H9 (cell line): ENCODE measurements at regions not wholly inside any gene's neighbourhood (a gene's known extent, or its start where the extent isn't known, plus 50 kb on each side); places are given as distances from the start of the nearest gene placed in this dataset.

ENCODE experiments used
- DNase-seq: peaks from one replicate; pipeline ENCODE4 v3.0.0-alpha.2; 2017
- H2AFZ ChIP-seq: one replicate; pipeline ENCODE4 v1.6.1; 2013; ENCODE audit warnings: mild to moderate bottlenecking, low read length, control low read depth, moderate library complexity
- H2AK5ac ChIP-seq: 2 replicates; pipeline ENCODE4 v1.6.1; 2013; ENCODE audit warnings: low read length, control low read depth, mixed read lengths; ENCODE audit not compliant: insufficient read length
- H2BK120ac ChIP-seq: one replicate; pipeline ENCODE4 v1.6.1; 2013; ENCODE audit warnings: low read depth, mild to moderate bottlenecking, low read length, control low read depth, inconsistent platforms; ENCODE audit not compliant: poor library complexity, severe bottlenecking
- H2BK12ac ChIP-seq: 2 replicates; pipeline ENCODE4 v1.6.1; 2013; ENCODE audit warnings: low read length, control low read depth, mixed read lengths, low read depth; ENCODE audit not compliant: insufficient read length
- H2BK15ac ChIP-seq: 2 replicates; pipeline ENCODE4 v1.6.1; 2013; ENCODE audit warnings: low read depth, low read length, control low read depth
- H2BK20ac ChIP-seq: one replicate; pipeline ENCODE4 v1.6.1; 2013; ENCODE audit warnings: low read depth, mild to moderate bottlenecking, low read length, control low read depth, inconsistent platforms; ENCODE audit not compliant: poor library complexity, severe bottlenecking
- H2BK5ac ChIP-seq: 2 replicates; pipeline ENCODE4 v1.6.1; 2013; ENCODE audit warnings: low read length, control low read depth, mixed read lengths; ENCODE audit not compliant: insufficient read length
- H3K14ac ChIP-seq: 2 replicates; pipeline ENCODE4 v1.6.1; 2013; ENCODE audit warnings: low read length, control low read depth; ENCODE audit not compliant: insufficient read depth
- H3K18ac ChIP-seq: 2 replicates; pipeline ENCODE4 v1.6.1; 2013; ENCODE audit warnings: low read depth, mild to moderate bottlenecking, mixed read lengths, low read length, control low read depth; ENCODE audit not compliant: insufficient read length
- H3K23ac ChIP-seq: 2 replicates; pipeline ENCODE4 v1.6.1; 2013; ENCODE audit warnings: low read length, control low read depth, mixed read lengths, low read depth; ENCODE audit not compliant: insufficient read length
- H3K23me2 ChIP-seq: 2 replicates; pipeline ENCODE4 v1.6.1; 2013; ENCODE audit warnings: low read depth, mild to moderate bottlenecking, mixed read lengths, low read length, control low read depth; ENCODE audit not compliant: insufficient read length, poor library complexity, severe bottlenecking
- H3K27ac ChIP-seq: 2 replicates; pipeline ENCODE4 v1.5.1; 2013; ENCODE audit warnings: low read length, control low read depth, mixed read lengths, low read depth; ENCODE audit not compliant: insufficient read length
- H3K27me3 ChIP-seq: 2 replicates; pipeline ENCODE4 v1.6.1; 2013; ENCODE audit warnings: low read length, control low read depth, inconsistent platforms; ENCODE audit not compliant: insufficient read depth
- H3K4ac ChIP-seq: 2 replicates; pipeline ENCODE4 v1.6.1; 2013; ENCODE audit warnings: low read depth, mild to moderate bottlenecking, control low read depth, inconsistent platforms, low read length, moderate library complexity
- H3K4me1 ChIP-seq: 2 replicates; pipeline ENCODE4 v1.6.1; 2013; ENCODE audit warnings: low read length, control low read depth, inconsistent platforms; ENCODE audit not compliant: insufficient read depth
- H3K4me2 ChIP-seq: 2 replicates; pipeline ENCODE4 v1.6.1; 2013; ENCODE audit warnings: low read length, control low read depth, mixed read lengths; ENCODE audit not compliant: insufficient read length, insufficient read depth
- H3K56ac ChIP-seq: 2 replicates; pipeline ENCODE4 v1.6.1; 2013; ENCODE audit warnings: low read depth, mild to moderate bottlenecking, mixed read lengths, low read length, control low read depth; ENCODE audit not compliant: insufficient read length
- H3K79me1 ChIP-seq: 2 replicates; pipeline ENCODE4 v1.6.1; 2013; ENCODE audit warnings: low read depth, mild to moderate bottlenecking, moderate library complexity, low read length, control low read depth, inconsistent platforms; ENCODE audit not compliant: insufficient read depth, poor library complexity, severe bottlenecking
- H3K79me2 ChIP-seq: 2 replicates; pipeline ENCODE4 v1.6.1; 2013; ENCODE audit warnings: low read length, control low read depth, inconsistent platforms; ENCODE audit not compliant: insufficient read depth
- H3K9ac ChIP-seq: 2 replicates; pipeline ENCODE4 v1.6.1; 2013; ENCODE audit warnings: low read length, control low read depth, mixed read lengths; ENCODE audit not compliant: insufficient read length; ENCODE audit errors: extremely low read depth
- H3K9me3 ChIP-seq: one replicate; pipeline ENCODE4 v1.6.1; 2013; ENCODE audit warnings: low read depth, low read length, inconsistent platforms; ENCODE audit not compliant: control insufficient read depth
- H3T11ph ChIP-seq: one replicate; pipeline ENCODE4 v1.6.1; 2013; ENCODE audit warnings: mild to moderate bottlenecking, low read length, control low read depth, inconsistent platforms
- H4K20me1 ChIP-seq: one replicate; pipeline ENCODE4 v1.6.1; 2013; ENCODE audit not compliant: control insufficient read depth, insufficient read length, insufficient read depth
- H4K5ac ChIP-seq: 2 replicates; pipeline ENCODE4 v1.6.1; 2013; ENCODE audit warnings: low read depth, mild to moderate bottlenecking, mixed read lengths, low read length, control low read depth; ENCODE audit not compliant: insufficient read length
- H4K8ac ChIP-seq: replicated peaks from 2 replicates; pipeline ENCODE4 v1.6.1; 2013; ENCODE audit warnings: low read length, control low read depth, mixed read lengths, low read depth; ENCODE audit not compliant: insufficient read length
- H4K91ac ChIP-seq: 2 replicates; pipeline ENCODE4 v1.6.1; 2013; ENCODE audit warnings: low read depth, mild to moderate bottlenecking, moderate library complexity, mixed read lengths, low read length, control low read depth; ENCODE audit not compliant: insufficient read length
- H3K27ac Mint-ChIP-seq, 3 experiments: 2 replicates in 2 of 3; 3 replicates in 1 of 3; pipeline ENCODE4 v1.8.0; 2020 to 2021; ENCODE audit warnings: mixed read lengths in 3 of 3, mild to moderate bottlenecking in 1 of 3, moderate library complexity in 1 of 3
- H3K27me3 Mint-ChIP-seq: 2 replicates; pipeline ENCODE4 v1.8.0; 2021; ENCODE audit warnings: low read depth, mild to moderate bottlenecking, moderate library complexity, mixed read lengths
- H3K36me3 Mint-ChIP-seq, 3 experiments: 2 replicates in 2 of 3; 3 replicates in 1 of 3; pipeline ENCODE4 v1.8.0; 2020 to 2021; ENCODE audit warnings: low read depth in 3 of 3, mixed read lengths in 3 of 3; ENCODE audit not compliant: insufficient read depth in 1 of 3
- H3K4me1 Mint-ChIP-seq, 2 experiments: 2 replicates each; pipeline ENCODE4 v1.8.0; 2020; ENCODE audit warnings: mixed read lengths in 2 of 2
- H3K4me3 Mint-ChIP-seq, 2 experiments: 2 replicates in 1 of 2; 3 replicates in 1 of 2; pipeline ENCODE4 v1.8.0; 2020 to 2021; ENCODE audit warnings: mild to moderate bottlenecking in 2 of 2, mixed read lengths in 2 of 2, moderate library complexity in 1 of 2
- H3K9me3 Mint-ChIP-seq, 2 experiments: 2 replicates in 1 of 2; 3 replicates in 1 of 2; pipeline ENCODE4 v1.8.0; 2020; ENCODE audit warnings: mild to moderate bottlenecking in 2 of 2, mixed read lengths in 2 of 2, moderate library complexity in 1 of 2
- CTCF ChIP-seq: fragments of 200-600 bp; sonication (generic); conservative IDR thresholded peaks from 3 replicates; pipeline ENCODE4 v1.8.0; 2021; ENCODE audit warnings: antibody characterized with exemption, mild to moderate bottlenecking
- WGBS: extraction: QIAGEN DNeasy Blood & Tissue Kit; methylation state at CpG from one replicate; pipeline ENCODE4 v1.1.7; 2013; ENCODE audit warnings: missing lambda C conversion rate, low lambda C conversion rate, mixed read lengths; ENCODE audit not compliant: insufficient read length; ENCODE audit errors: extremely low coverage; 5-methylcytosine and 5-hydroxymethylcytosine counted together

- peaks cover 17% of the 10 kb centered on the region for H3K27me3 Mint-ChIP-seq
- no peak overlapping the region for H4K8ac ChIP-seq
These were observed 156.5 kb upstream of the RPH3A start for GRCh38 chr12:112635036-112635435.

More at GRCh38 chr12:112635036-112635435, 156.5 kb upstream of the RPH3A start:
- Histone ChIP-seq H3K4me2 (no peak overlapping the region), H3K14ac (no peak overlapping the region), H2BK5ac (no peak overlapping the region), H3K23ac (no peak overlapping the region), H3K79me1 (no peaks in the 10 kb centered on the region), H3K79me2 (no peaks in the 10 kb centered on the region), H2BK120ac (no peak overlapping the region), H4K91ac (no peak overlapping the region), H4K20me1 (no peaks in the 10 kb centered on the region), H3K27me3 (no peaks in the 10 kb centered on the region), H3K9me3 (no peaks in the 10 kb centered on the region), H2AK5ac (no peak overlapping the region), H3K27ac (no peak overlapping the region), H2AFZ (no peak overlapping the region), H3T11ph (no peak overlapping the region), H4K5ac (no peak overlapping the region), H3K23me2 (no peaks in the 10 kb centered on the region), H3K56ac (no peak overlapping the region), H3K4ac (no peak overlapping the region), H3K9ac (no peak overlapping the region), H3K18ac (no peak overlapping the region), H2BK20ac (no peak overlapping the region), H3K4me1 (no peaks in the 10 kb centered on the region), H2BK12ac (no peak overlapping the region), H2BK15ac (no peak overlapping the region)
- H3K36me3 Mint-ChIP-seq, result peaks cover 4 to 7% (median 6%) of the 10 kb centered on the region in 3 experiments; a peak in 3 of 7 replicates
- H3K9me3 Mint-ChIP-seq, result peaks cover 6% of the 10 kb centered on the region in 2 experiments
- no peak overlapping the region for H3K27ac Mint-ChIP-seq
- peaks cover 0 to 4% of the 10 kb centered on the region in 2 experiments; a peak in 2 of 4 replicates for H3K4me1 Mint-ChIP-seq
- no CpG with 5 or more reads among the region's 1 CpG for whole genome bisulfite sequencing
- no peak overlapping the region for H3K4me3 Mint-ChIP-seq
- no peak for DNase-seq
- TF ChIP-seq CTCF, result no peak
